ENCODE measurements at regions not wholly inside any gene's neighbourhood (a gene's known extent, or its start where the extent isn't known, plus 50 kb on each side); places are given as distances from the start of the nearest gene placed in this dataset.

DNA sequence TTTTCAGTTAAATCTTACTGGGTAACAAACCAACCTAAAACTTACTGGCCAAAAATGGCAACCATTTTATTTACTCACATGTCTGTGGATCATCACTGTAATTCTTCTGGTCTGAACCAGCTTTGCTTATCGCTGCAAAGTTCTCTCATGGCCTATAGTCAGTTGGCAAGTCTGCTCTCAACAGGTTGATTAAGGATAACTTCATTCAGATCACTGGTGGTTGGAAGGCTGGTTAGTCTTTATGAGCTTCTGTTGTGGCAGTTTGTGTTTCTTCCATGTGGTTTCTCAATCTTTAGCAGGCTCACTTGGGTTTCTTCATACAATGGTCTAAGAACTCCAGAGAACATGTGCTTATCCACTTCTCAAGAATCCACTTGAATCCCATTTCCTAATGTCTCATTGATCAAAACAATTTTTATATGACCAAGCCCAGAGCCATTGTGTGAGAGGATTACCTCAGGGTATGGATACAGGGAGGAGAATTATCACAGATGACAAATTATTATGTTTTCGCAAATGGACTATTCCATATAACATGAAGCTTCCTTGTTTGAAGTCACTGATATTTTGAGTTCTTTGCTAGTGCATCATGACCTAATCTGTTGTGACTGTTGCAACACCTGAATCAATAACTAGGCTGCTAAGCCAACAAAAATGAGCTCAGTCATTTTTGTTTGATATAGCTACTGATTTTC lies 155.4 kb upstream of the BMP2 start (continued):
- TF ChIP-seq JARID2 (CRISPR knock-in tag; IDR thresholded peaks at IDR 0.05; ENCODE audit: insufficient replicate concordance) (no peak), ATF7 (IDR thresholded peaks at IDR 0.05) (peak; percentile 76), ATF7 (CRISPR knock-in tag; IDR thresholded peaks at IDR 0.05) (no peak), ZBTB42 (CRISPR knock-in tag; IDR thresholded peaks at IDR 0.05) (no peak), SKI (IDR thresholded peaks at IDR 0.05; ENCODE audit: partially characterized antibody) (no peak), FOXA3 (CRISPR knock-in tag; IDR thresholded peaks at IDR 0.05) (peak; percentile 84), GABPB1 (CRISPR knock-in tag; IDR thresholded peaks at IDR 0.05) (peak; percentile 38; the same call in 1 of the 2 replicates), ZNF773 (CRISPR knock-in tag; IDR thresholded peaks at IDR 0.05; ENCODE audit: borderline replicate concordance) (no peak), ZNF850 (CRISPR knock-in tag; conservative IDR thresholded peaks at IDR 0.05) (no peak), NAIF1 (CRISPR knock-in tag; IDR thresholded peaks at IDR 0.05; ENCODE audit: borderline replicate concordance) (no peak), ZNF251 (CRISPR knock-in tag; IDR thresholded peaks at IDR 0.05) (no peak), ZBTB38 (CRISPR knock-in tag; IDR thresholded peaks at IDR 0.05) (no peak), KLF16 (CRISPR knock-in tag; IDR thresholded peaks at IDR 0.05) (0 out of 4 replicates have a peak, but pooled peaks of 1 of the 2 experiments have one; percentile 27), PRMT3 (CRISPR knock-in tag; IDR thresholded peaks at IDR 0.05; ENCODE audit: borderline replicate concordance, low read depth) (no peak), HMG20A (CRISPR knock-in tag; IDR thresholded peaks at IDR 0.05; ENCODE audit: borderline replicate concordance) (0 out of 2 replicates have a peak, but pooled peaks have one; percentile 33), CEBPG (CRISPR knock-in tag; IDR thresholded peaks at IDR 0.05) (peak; percentile 87)
- TF ChIP-seq, protein P1, sequence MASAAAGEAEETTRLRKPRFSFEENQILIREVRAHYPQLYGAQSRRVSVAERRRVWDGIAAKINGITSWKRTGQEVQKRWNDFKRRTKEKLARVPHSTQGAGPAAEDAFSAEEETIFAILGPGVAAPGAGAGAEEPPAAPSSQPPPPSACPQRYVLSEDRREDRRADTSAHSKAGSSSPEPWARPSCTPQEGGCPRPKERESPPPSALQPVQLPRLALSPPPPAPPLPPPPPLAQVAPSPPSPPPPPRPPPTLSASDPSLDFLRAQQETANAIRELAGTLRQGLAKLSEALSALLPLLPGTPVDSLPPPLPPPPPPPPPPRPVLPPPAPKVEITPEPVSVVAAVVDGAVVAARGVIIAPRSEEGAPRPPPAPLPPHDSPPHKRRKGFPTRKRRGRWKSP (CRISPR knock-in tag; IDR thresholded peaks at IDR 0.05), result no peak
- TF ChIP-seq, protein P2, sequence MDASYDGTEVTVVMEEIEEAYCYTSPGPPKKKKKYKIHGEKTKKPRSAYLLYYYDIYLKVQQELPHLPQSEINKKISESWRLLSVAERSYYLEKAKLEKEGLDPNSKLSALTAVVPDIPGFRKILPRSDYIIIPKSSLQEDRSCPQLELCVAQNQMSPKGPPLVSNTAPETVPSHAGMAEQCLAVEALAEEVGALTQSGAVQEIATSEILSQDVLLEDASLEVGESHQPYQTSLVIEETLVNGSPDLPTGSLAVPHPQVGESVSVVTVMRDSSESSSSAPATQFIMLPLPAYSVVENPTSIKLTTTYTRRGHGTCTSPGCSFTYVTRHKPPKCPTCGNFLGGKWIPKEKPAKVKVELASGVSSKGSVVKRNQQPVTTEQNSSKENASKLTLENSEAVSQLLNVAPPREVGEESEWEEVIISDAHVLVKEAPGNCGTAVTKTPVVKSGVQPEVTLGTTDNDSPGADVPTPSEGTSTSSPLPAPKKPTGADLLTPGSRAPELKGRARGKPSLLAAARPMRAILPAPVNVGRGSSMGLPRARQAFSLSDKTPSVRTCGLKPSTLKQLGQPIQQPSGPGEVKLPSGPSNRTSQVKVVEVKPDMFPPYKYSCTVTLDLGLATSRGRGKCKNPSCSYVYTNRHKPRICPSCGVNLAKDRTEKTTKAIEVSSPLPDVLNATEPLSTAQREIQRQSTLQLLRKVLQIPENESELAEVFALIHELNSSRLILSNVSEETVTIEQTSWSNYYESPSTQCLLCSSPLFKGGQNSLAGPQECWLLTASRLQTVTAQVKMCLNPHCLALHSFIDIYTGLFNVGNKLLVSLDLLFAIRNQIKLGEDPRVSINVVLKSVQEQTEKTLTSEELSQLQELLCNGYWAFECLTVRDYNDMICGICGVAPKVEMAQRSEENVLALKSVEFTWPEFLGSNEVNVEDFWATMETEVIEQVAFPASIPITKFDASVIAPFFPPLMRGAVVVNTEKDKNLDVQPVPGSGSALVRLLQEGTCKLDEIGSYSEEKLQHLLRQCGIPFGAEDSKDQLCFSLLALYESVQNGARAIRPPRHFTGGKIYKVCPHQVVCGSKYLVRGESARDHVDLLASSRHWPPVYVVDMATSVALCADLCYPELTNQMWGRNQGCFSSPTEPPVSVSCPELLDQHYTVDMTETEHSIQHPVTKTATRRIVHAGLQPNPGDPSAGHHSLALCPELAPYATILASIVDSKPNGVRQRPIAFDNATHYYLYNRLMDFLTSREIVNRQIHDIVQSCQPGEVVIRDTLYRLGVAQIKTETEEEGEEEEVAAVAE (CRISPR knock-in tag; IDR thresholded peaks at IDR 0.05; ENCODE audit: borderline replicate concordance), result no peak
- TF ChIP-seq, protein P3, sequence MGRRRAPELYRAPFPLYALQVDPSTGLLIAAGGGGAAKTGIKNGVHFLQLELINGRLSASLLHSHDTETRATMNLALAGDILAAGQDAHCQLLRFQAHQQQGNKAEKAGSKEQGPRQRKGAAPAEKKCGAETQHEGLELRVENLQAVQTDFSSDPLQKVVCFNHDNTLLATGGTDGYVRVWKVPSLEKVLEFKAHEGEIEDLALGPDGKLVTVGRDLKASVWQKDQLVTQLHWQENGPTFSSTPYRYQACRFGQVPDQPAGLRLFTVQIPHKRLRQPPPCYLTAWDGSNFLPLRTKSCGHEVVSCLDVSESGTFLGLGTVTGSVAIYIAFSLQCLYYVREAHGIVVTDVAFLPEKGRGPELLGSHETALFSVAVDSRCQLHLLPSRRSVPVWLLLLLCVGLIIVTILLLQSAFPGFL (CRISPR knock-in tag; IDR thresholded peaks at IDR 0.05), result no peak
